Naive thymus-derived CD8-positive, alpha-beta T cell (primary cell): ENCODE measurements at regions not wholly inside any gene's neighbourhood (a gene's known extent, or its start where the extent isn't known, plus 50 kb on each side); places are given as distances from the start of the nearest gene placed in this dataset.

Experiments
- ATAC-seq, 2 donors: fragments of 150-1000 bp; cut with Tn5 transposase in 1 of 2; sonication (Bioruptor Pico), chemical (Tn5 transposase) in 1 of 2; 1 replicate in 1 of 2; 2 replicates in 1 of 2; pipeline ENCODE4 v1.10.0; 2021; ENCODE audit warnings: mild to moderate bottlenecking in 2 of 2, moderate library complexity in 2 of 2
- POLR2A ChIA-PET: fragments of 350-600 bp; sonication (Branson Sonifier 250); formaldehyde crosslinking; loops from one replicate; lab custom pipeline; 2021; ENCODE audit warnings: antibody characterized with exemption; lab: Charles Lee
- DNase-seq, 10 donors: peaks; one replicate each; pipeline versions ENCODE4 v3.0.0 to v3.0.0-alpha.2; 2020 to 2022
- H3K27ac Mint-ChIP-seq, 10 donors: one replicate each; pipeline ENCODE4 v1.8.0; 2020 to 2022; ENCODE audit warnings: mild to moderate bottlenecking in 10 of 10, mixed read lengths in 10 of 10, moderate library complexity in 4 of 10, inconsistent platforms in 1 of 10
- H3K27me3 Mint-ChIP-seq, 5 donors: one replicate each; pipeline ENCODE4 v1.8.0; 2021 to 2022; ENCODE audit warnings: mixed read lengths in 5 of 5
- H3K36me3 Mint-ChIP-seq, 3 donors: one replicate each; pipeline ENCODE4 v1.8.0; 2020 to 2022; ENCODE audit warnings: mixed read lengths in 3 of 3, mild to moderate bottlenecking in 2 of 3, inconsistent platforms in 1 of 3
- H3K4me1 Mint-ChIP-seq, 4 donors: one replicate each; pipeline ENCODE4 v1.8.0; 2021 to 2022; ENCODE audit warnings: mixed read lengths in 4 of 4
- H3K4me3 Mint-ChIP-seq, 10 donors: one replicate each; pipeline ENCODE4 v1.8.0; 2020 to 2022; ENCODE audit warnings: mild to moderate bottlenecking in 10 of 10, mixed read lengths in 10 of 10, moderate library complexity in 6 of 10, inconsistent platforms in 1 of 10
- H3K9me3 Mint-ChIP-seq, 9 donors: one replicate each; pipeline ENCODE4 v1.8.0; 2020 to 2022; ENCODE audit warnings: mixed read lengths in 9 of 9, mild to moderate bottlenecking in 3 of 9, inconsistent platforms in 1 of 9, moderate library complexity in 1 of 9

DNA sequence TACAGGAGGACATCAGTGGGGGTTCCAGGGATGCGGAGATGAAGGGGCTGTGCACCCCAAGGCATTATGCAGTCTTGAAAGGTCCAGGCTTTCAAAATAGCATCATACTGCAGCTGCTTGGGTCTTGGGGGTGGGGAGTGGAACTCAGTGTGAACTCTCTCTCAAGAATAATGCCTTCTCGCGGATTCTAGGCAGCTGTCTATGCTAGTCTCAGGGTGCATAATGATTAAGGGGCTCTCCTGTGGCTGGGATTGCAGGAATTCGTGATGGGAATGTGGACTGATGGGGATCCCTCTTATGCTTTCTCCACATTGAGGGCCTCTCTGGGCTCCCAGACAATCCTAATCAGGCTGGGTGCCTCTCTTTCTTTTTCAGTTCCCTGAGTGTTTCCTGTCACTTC, 172.2 kb upstream of the ARHGAP24 start:
- H3K4me1 Mint-ChIP-seq, result no peaks in the 10 kb centered on the region
- ATAC-seq, result no peak
- DNase-seq, result no peak
- no peaks in the 10 kb centered on the region for H3K27me3 Mint-ChIP-seq
- H3K9me3 Mint-ChIP-seq, result peaks cover 0 to 23% (median 0%) of the 10 kb centered on the region in 9 donors
- POLR2A ChIA-PET, result no interaction called here
- no peak overlapping the region for H3K27ac Mint-ChIP-seq
- H3K36me3 Mint-ChIP-seq, result no peaks in the 10 kb centered on the region
- no peak overlapping the region for H3K4me3 Mint-ChIP-seq

DNA sequence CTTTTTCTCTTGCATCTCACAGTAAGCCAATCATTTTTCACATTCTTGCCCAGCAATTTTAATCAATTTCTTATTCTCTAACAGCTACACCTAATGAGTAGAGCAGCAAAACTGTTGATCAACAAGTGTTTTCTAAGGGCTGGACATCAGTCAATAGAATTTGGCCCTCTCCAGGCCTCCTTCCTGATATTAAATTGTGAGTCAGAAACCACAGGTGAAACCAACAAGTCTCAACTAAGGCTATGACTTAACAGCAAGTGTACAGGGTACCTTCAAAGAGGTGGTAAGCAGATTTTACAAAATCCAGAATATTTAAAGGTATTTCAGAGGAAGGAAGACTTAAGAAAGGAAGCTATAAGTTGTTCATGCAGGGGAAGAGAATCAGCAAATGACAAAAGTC, 156.5 kb upstream of the ARHGAP24 start:
- Mint-ChIP-seq H3K4me3 (no peak overlapping the region), H3K4me1 (no peaks in the 10 kb centered on the region), H3K9me3 (peaks cover 0 to 22% (median 7%) of the 10 kb centered on the region in 9 donors), H3K27me3 (no peaks in the 10 kb centered on the region), H3K36me3 (no peaks in the 10 kb centered on the region), H3K27ac (no peak overlapping the region)
- POLR2A ChIA-PET, result no interaction called here
- ATAC-seq (no peak), DNase-seq (no peak)

DNA sequence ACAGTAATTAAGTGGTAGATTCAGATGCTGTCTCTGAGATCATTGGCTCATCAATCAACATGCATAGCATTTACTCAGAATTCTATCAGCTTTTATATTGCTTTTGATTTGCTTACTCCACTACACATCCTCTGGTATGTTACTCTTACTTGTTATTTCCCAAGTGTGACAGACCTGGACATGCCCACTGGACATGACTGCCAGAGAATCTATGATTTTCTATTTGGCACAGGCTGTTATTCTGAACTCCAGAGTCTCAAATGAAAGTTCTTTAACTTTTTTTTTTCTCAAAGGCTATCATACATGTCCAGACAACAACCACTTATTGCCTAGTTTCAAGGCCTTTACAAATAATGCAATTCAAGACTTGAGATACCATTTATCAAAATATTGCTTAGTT, 116.1 kb upstream of the ARHGAP24 start:
- H3K4me3 Mint-ChIP-seq, result no peak overlapping the region
- POLR2A ChIA-PET, result no interaction called here
- no peaks in the 10 kb centered on the region for H3K27me3 Mint-ChIP-seq
- no peaks in the 10 kb centered on the region for H3K36me3 Mint-ChIP-seq
- H3K9me3 Mint-ChIP-seq, result peaks cover 0 to 29% (median 3%) of the 10 kb centered on the region in 9 donors
- no peak for ATAC-seq
- no peak overlapping the region for H3K27ac Mint-ChIP-seq
- H3K4me1 Mint-ChIP-seq, result no peaks in the 10 kb centered on the region
- no peak for DNase-seq

DNA sequence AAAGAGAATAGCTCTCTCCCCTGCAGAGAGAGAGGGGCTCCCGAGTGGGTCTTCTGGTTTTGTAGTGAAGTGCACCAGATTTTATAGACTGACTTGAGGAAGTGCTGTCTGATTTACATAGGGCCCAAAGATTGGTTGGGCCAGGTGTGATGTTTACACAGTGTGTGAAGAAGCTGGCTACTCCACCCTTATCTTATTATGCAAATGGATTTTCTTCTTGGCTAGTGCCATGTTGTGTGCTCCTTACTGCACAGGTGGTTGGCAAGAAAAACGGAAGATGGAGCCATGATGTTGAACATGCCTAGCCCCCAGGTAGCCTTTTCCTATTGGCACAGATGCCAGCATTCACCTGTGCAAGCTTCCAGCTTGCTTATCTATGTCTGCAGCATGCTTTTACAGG, 112.4 kb upstream of the ARHGAP24 start:
- Mint-ChIP-seq H3K36me3 (no peaks in the 10 kb centered on the region), H3K27me3 (no peaks in the 10 kb centered on the region), H3K9me3 (peaks cover 0 to 14% (median 3%) of the 10 kb centered on the region in 9 donors), H3K4me1 (no peaks in the 10 kb centered on the region), H3K27ac (no peak overlapping the region), H3K4me3 (no peak overlapping the region)
- POLR2A ChIA-PET, result no interaction called here
- ATAC-seq, result no peak
- no peak for DNase-seq

DNA sequence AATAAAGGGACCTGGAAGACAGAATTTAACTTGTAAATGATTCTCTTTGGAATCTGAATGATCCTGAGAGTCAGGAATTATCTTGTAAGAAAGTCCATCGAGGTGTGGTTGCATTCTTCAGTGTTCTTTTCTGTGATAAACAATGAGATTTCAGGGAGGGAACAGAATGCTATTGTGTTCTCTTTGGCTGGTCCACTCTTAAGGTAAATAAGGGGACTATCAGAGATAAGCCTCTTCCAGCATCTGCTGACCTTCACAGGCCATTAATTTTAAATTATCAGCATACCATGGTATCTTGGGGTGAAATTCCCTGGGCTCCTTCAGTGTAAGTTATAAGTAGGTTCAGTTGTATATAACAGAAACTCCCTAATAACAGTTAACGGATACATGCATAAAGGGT, 107.1 kb upstream of the ARHGAP24 start:
- ATAC-seq (no peak), DNase-seq (no peak)
- Mint-ChIP-seq H3K4me3 (no peak overlapping the region), H3K4me1 (no peaks in the 10 kb centered on the region), H3K27me3 (no peaks in the 10 kb centered on the region), H3K27ac (no peak overlapping the region), H3K36me3 (no peaks in the 10 kb centered on the region), H3K9me3 (peaks cover 0 to 5% (median 0%) of the 10 kb centered on the region in 9 donors)
- POLR2A ChIA-PET, result no interaction called here

DNA sequence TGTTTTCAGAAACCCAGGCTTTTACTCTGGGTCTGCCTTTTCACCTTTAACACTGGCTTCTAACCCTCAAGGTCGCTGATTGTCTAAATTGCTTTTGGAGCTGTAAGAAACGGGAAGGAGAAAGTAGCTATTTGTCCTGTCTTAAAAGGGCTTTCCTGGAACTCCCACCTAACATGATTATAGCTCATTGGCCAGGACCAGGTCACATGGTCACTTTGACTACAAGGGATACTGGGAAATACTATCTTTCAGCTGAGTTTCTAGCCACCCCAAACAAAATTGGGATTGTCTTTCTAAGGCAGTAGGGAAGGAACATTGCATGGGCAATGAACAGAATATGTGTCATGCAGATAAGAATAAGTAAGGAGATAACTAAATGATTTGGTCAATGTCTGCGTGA, 106.7 kb upstream of the ARHGAP24 start:
- Mint-ChIP-seq H3K27me3 (no peaks in the 10 kb centered on the region), H3K4me3 (no peak overlapping the region), H3K27ac (no peak overlapping the region), H3K36me3 (no peaks in the 10 kb centered on the region), H3K9me3 (peaks cover 0 to 5% (median 0%) of the 10 kb centered on the region in 9 donors), H3K4me1 (no peaks in the 10 kb centered on the region)
- ATAC-seq (no peak), DNase-seq (no peak)
- POLR2A ChIA-PET, result no interaction called here

DNA sequence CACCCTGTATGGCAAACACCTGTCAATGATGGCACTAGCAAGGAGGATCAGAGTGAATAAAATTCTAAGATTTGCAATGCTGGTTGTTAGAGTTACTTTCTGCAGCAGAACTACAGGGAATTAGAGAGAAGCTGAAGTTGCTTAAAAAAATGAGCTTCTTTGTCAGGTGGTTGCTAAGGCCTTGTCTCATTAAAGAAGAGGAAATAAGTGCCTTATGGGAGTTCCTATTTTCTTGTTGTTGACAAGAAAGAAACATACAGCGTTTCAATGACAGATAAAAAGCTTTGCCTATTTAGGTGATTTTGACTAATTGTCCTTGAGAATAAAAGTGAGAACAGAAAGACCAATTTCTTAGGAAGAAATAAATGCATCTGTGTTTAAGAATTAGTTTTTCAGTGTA, 106.0 kb upstream of the ARHGAP24 start:
- H3K4me1 Mint-ChIP-seq, result no peaks in the 10 kb centered on the region
- H3K4me3 Mint-ChIP-seq, result no peak overlapping the region
- no peaks in the 10 kb centered on the region for H3K36me3 Mint-ChIP-seq
- POLR2A ChIA-PET, result no interaction called here
- no peak overlapping the region for H3K27ac Mint-ChIP-seq
- H3K27me3 Mint-ChIP-seq, result no peaks in the 10 kb centered on the region
- ATAC-seq (no peak), DNase-seq (no peak)
- peaks cover 0 to 5% (median 0%) of the 10 kb centered on the region in 9 donors for H3K9me3 Mint-ChIP-seq

DNA sequence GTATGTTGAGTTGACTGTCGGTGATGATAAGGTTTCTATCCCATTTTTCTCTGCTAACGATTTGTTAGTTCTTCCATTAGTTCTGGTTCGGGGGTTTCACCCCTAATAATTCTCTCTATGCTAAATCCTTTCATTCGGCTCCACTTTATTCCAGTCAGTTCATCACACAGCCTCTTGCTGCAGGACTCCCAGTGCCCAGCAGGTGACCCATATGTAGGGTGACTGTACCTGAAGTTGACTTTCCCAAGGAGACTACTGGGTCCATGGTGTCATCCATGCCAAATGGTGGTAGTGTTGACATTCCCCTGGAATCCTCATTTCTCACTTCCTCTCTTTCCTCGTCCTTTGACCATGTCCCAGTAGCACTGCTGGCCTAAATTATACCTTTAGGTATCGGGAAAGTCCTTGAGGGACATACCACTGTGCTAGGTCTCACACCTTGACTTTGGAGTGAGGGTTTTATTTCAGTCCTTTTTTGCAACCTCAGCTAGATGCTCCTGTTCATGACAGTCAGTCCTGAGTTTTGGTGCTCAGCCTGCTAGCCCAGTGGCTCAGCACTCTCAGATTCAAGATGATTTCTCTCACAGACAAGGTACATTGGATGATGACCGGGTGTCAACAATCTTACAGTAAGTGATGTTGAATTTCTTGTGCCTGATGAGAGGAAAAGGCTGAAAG, 105.1 kb upstream of the ARHGAP24 start:
- DNase-seq (no peak), ATAC-seq (no peak)
- Mint-ChIP-seq H3K4me3 (no peak overlapping the region), H3K4me1 (no peaks in the 10 kb centered on the region), H3K27ac (no peak overlapping the region), H3K9me3 (peaks cover 0 to 5% (median 0%) of the 10 kb centered on the region in 9 donors), H3K27me3 (peaks cover 0 to 2% (median 0%) of the 10 kb centered on the region in 5 donors), H3K36me3 (no peaks in the 10 kb centered on the region)
- POLR2A ChIA-PET, result no interaction called here

DNA sequence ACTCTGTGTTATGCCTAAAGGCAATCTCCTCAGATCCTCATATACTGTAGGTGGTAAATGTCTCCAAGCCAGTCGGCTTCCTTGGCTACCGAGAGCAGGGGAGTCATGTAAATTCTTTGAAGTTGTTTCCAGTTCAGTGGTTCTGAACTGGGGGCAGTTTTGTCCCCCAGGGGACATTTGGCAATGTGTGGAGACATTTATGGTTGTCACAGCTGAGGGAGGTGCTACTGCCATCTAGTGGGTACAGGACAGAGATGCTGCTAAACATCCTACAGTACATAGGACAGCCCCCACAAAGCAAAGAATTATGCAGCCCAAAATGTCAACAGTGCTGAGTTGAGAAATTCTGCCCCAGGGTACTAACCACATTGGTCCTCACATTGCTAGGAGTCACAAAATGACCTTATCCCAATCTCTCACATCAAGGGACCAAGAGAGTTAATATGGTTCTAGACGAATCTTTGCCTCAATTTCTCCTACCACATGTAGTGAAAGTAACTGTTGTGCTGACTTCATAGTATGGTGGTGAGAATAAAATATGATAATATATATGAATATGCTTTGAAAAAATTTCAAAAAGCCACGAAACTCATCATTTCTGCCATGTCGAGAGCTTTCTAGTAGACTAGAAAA, 104.4 kb upstream of the ARHGAP24 start:
- no peak for ATAC-seq
- H3K27me3 Mint-ChIP-seq, result peaks cover 0 to 2% (median 0%) of the 10 kb centered on the region in 5 donors
- H3K4me1 Mint-ChIP-seq, result no peaks in the 10 kb centered on the region
- H3K36me3 Mint-ChIP-seq, result no peaks in the 10 kb centered on the region
- DNase-seq, result no peak
- POLR2A ChIA-PET, result no interaction called here
- no peak overlapping the region for H3K4me3 Mint-ChIP-seq
- no peak overlapping the region for H3K27ac Mint-ChIP-seq
- peaks cover 0 to 5% (median 0%) of the 10 kb centered on the region in 9 donors for H3K9me3 Mint-ChIP-seq

DNA sequence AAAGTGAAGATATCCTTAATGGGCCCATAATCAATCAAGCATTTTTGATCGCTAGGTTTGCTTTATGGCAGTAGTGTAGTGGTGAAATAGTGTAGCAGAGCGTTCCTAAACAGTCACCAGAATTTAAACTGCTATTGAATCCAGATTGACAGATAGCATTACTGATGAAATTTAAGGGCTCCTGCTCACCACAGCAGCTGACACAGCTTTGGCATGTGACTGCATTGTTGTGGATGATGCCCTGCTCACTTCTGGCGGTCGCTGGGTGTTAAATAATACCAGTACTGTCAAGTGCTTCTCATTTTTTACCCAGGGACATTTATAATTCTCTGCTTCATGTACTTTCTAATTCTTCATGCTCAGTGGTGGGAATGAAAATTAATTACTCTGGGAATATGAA, 102.0 kb upstream of the ARHGAP24 start:
- POLR2A ChIA-PET, result no interaction called here
- H3K27ac Mint-ChIP-seq, result no peak overlapping the region
- H3K4me3 Mint-ChIP-seq, result no peak overlapping the region
- no peak for ATAC-seq
- H3K9me3 Mint-ChIP-seq, result peaks cover 0 to 5% (median 0%) of the 10 kb centered on the region in 9 donors
- DNase-seq, result no peak
- H3K36me3 Mint-ChIP-seq, result no peaks in the 10 kb centered on the region
- H3K4me1 Mint-ChIP-seq, result no peaks in the 10 kb centered on the region
- peaks cover 0 to 2% (median 0%) of the 10 kb centered on the region in 5 donors for H3K27me3 Mint-ChIP-seq

DNA sequence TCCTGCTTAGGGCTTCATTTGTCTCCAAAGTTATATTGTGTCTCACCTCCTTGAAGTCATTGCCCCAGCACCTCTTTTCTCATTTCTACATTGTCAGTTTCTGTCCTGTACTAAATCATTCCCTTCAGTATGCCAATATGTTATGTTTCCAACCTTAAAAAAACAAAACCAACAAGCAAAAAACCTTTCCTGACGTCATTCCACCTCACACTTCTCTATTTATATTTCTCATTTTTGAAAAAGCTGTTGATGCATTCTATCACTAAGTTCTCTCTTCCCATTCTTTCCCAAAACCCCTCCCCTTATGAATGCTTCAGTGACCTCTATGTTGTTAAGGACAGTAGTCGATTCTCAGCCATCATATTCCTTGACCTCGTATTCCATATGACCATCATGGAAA, 98.7 kb upstream of the ARHGAP24 start:
- DNase-seq, result no peak
- ATAC-seq, result no peak
- H3K27me3 Mint-ChIP-seq, result peaks cover 0 to 2% (median 0%) of the 10 kb centered on the region in 5 donors
- POLR2A ChIA-PET, result no interaction called here
- no peaks in the 10 kb centered on the region for H3K4me1 Mint-ChIP-seq
- no peak overlapping the region for H3K4me3 Mint-ChIP-seq
- H3K9me3 Mint-ChIP-seq, result peaks cover 0 to 5% (median 0%) of the 10 kb centered on the region in 9 donors
- H3K36me3 Mint-ChIP-seq, result no peaks in the 10 kb centered on the region
- no peak overlapping the region for H3K27ac Mint-ChIP-seq

DNA sequence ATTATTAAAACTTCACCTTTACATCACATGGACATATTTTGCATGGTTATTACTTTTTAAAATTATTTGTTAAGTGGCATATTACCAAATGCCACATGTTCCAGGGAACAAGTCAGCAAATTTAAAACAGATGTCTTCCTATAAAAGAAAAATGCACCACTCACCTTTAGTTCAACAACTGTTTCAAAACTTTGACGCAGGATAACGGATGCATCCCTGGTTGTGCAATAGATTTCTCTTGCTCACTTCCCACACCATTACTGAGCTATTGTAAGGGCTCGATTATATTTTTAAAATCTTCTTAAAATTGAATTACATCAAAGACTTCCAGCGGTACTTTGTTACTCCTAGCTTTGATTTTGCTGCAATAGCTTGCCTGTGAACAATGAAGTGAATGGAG, 93.0 kb upstream of the ARHGAP24 start:
- no peaks in the 10 kb centered on the region for H3K27me3 Mint-ChIP-seq
- POLR2A ChIA-PET, result no interaction called here
- no peak overlapping the region for H3K4me3 Mint-ChIP-seq
- peaks cover 0 to 4% (median 0%) of the 10 kb centered on the region in 9 donors for H3K9me3 Mint-ChIP-seq
- ATAC-seq (no peak), DNase-seq (no peak)
- no peaks in the 10 kb centered on the region for H3K4me1 Mint-ChIP-seq
- no peaks in the 10 kb centered on the region for H3K36me3 Mint-ChIP-seq
- no peak overlapping the region for H3K27ac Mint-ChIP-seq

DNA sequence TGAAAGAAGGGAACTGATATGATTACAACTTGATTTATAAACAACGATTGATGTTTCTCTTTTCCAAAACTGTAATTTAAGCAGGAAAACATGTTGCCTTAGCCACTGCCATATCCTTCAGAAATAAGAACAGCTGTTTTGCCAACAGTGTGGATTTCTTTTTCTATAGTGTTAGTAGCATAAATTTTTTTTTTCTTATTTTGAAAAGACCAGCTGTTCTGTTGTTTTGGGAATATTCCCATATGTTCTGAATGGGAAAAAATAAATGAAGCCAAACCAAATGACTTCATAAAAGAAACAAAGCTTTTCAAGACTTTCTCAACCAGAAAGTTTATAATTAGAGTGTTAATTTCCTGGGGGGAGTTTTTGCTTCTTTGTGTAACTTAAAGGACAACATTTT, 83.9 kb upstream of the ARHGAP24 start:
- H3K4me3 Mint-ChIP-seq, result no peak overlapping the region
- peaks cover 0 to 1% (median 0%) of the 10 kb centered on the region in 5 donors for H3K27me3 Mint-ChIP-seq
- DNase-seq (no peak), ATAC-seq (no peak)
- no peak overlapping the region for H3K27ac Mint-ChIP-seq
- POLR2A ChIA-PET, result no interaction called here
- H3K4me1 Mint-ChIP-seq, result no peaks in the 10 kb centered on the region
- no peaks in the 10 kb centered on the region for H3K36me3 Mint-ChIP-seq
- H3K9me3 Mint-ChIP-seq, result peaks cover 0 to 9% (median 3%) of the 10 kb centered on the region in 9 donors
